Liver (tissue), 8 donors: ENCODE measurements at regions not wholly inside any gene's neighbourhood (a gene's known extent, or its start where the extent isn't known, plus 50 kb on each side); places are given as distances from the start of the nearest gene placed in this dataset.

Source experiments
- DNase-seq: peaks from one replicate; pipeline ENCODE4 v3.0.0-alpha.2; 2017; ENCODE audit warnings: low spot score
- H3K27ac ChIP-seq, 2 donors: one replicate each; pipeline ENCODE4 v1.7.0; 2013; ENCODE audit warnings: inconsistent platforms in 2 of 2, low read length in 2 of 2, control low read depth in 1 of 2, low read depth in 1 of 2, mild to moderate bottlenecking in 1 of 2
- H3K27me3 ChIP-seq, 4 donors: one replicate each; pipeline versions ENCODE4 v1.6.1 to v1.7.0; 2013; ENCODE audit warnings: low read length in 3 of 4, inconsistent platforms in 1 of 4, mild to moderate bottlenecking in 1 of 4, moderate library complexity in 1 of 4; ENCODE audit not compliant: control insufficient read depth in 4 of 4, insufficient read depth in 4 of 4
- H3K36me3 ChIP-seq, 4 donors: one replicate each; pipeline versions ENCODE4 v1.6.1 to v1.7.0; 2013; ENCODE audit warnings: low read length in 3 of 4, mild to moderate bottlenecking in 3 of 4, low read depth in 1 of 4, moderate library complexity in 1 of 4; ENCODE audit not compliant: control insufficient read depth in 4 of 4, insufficient read depth in 3 of 4
- H3K4me1 ChIP-seq, 4 donors: one replicate each; pipeline versions ENCODE4 v1.6.1 to v1.7.0; 2013; ENCODE audit warnings: low read length in 3 of 4, mild to moderate bottlenecking in 3 of 4, moderate library complexity in 1 of 4; ENCODE audit not compliant: control insufficient read depth in 4 of 4, insufficient read depth in 4 of 4
- H3K4me3 ChIP-seq, 3 donors: one replicate each; pipeline versions ENCODE4 v1.6.1 to v1.7.0; 2013; ENCODE audit warnings: low read length in 3 of 3, control low read depth in 1 of 3, low read depth in 1 of 3, mild to moderate bottlenecking in 1 of 3
- H3K9ac ChIP-seq, 2 donors: one replicate each; pipeline ENCODE4 v1.7.0; 2013; ENCODE audit warnings: low read length in 2 of 2, mild to moderate bottlenecking in 2 of 2, moderate library complexity in 2 of 2, control low read depth in 1 of 2, low read depth in 1 of 2
- H3K9me3 ChIP-seq, 4 donors: one replicate each; pipeline versions ENCODE4 v1.6.1 to v1.7.0; 2013; ENCODE audit warnings: low read length in 3 of 4; ENCODE audit not compliant: control insufficient read depth in 4 of 4
- ATF3 ChIP-seq: IDR thresholded peaks from 2 replicates; pipeline ENCODE4 v1.6.1; 2016; ENCODE audit warnings: antibody characterized with exemption
- CTCF ChIP-seq: fragments of 150-350 bp; IDR thresholded peaks from 2 replicates; pipeline ENCODE4 v1.5.1; 2017; ENCODE audit warnings: improper control_type of control experiment, low read depth, low read length; ENCODE audit not compliant: missing input control
- EGR1 ChIP-seq, 2 donors: IDR thresholded peaks; 2 replicates each; pipeline ENCODE4 v1.6.1; 2016 to 2018; ENCODE audit warnings: antibody characterized with exemption in 2 of 2, low read depth in 2 of 2
- FOXA1 ChIP-seq: IDR thresholded peaks from 2 replicates; pipeline ENCODE4 v1.6.1; 2016; ENCODE audit warnings: antibody characterized with exemption
- FOXA2 ChIP-seq: IDR thresholded peaks from 2 replicates; pipeline ENCODE4 v1.6.1; 2016; ENCODE audit warnings: antibody characterized with exemption
- GABPA ChIP-seq, 2 donors: IDR thresholded peaks in 1 of 2; conservative IDR thresholded peaks in 1 of 2; 2 replicates each; pipeline ENCODE4 v1.6.1; 2016; ENCODE audit warnings: antibody characterized with exemption in 2 of 2, mild to moderate bottlenecking in 1 of 2, moderate library complexity in 1 of 2
- HNF4A ChIP-seq, 2 donors: conservative IDR thresholded peaks; 2 replicates each; pipeline ENCODE4 v1.6.1; 2016; ENCODE audit warnings: antibody characterized with exemption in 2 of 2, mild to moderate bottlenecking in 2 of 2
- HNF4G ChIP-seq: IDR thresholded peaks from 2 replicates; pipeline ENCODE4 v1.6.1; 2016; ENCODE audit warnings: antibody characterized with exemption
- JUND ChIP-seq, 2 donors: IDR thresholded peaks; 2 replicates each; pipeline ENCODE4 v1.6.1; 2016; ENCODE audit warnings: antibody characterized with exemption in 2 of 2
- NR2F2 ChIP-seq: IDR thresholded peaks from 2 replicates; pipeline ENCODE4 v1.6.1; 2016; ENCODE audit warnings: antibody characterized with exemption
- RAD21 ChIP-seq, 2 donors: IDR thresholded peaks; 2 replicates each; pipeline ENCODE4 v1.6.1; 2016; ENCODE audit warnings: antibody characterized with exemption in 2 of 2, mild to moderate bottlenecking in 2 of 2
- RXRA ChIP-seq, 2 donors: IDR thresholded peaks; 2 replicates each; pipeline ENCODE4 v1.6.1; 2017 to 2018; ENCODE audit warnings: antibody characterized with exemption in 2 of 2, mild to moderate bottlenecking in 1 of 2
- TAF1 ChIP-seq: conservative IDR thresholded peaks from 2 replicates; pipeline ENCODE4 v1.6.1; 2016; ENCODE audit warnings: antibody characterized with exemption, mild to moderate bottlenecking
- YY1 ChIP-seq: IDR thresholded peaks from 2 replicates; pipeline ENCODE4 v1.6.1; 2016; ENCODE audit warnings: antibody characterized with exemption, mild to moderate bottlenecking
- WGBS: extraction: QIAGEN DNeasy Blood & Tissue Kit; methylation state at CpG from one replicate; pipeline ENCODE4 v1.1.7; 2013; 5-methylcytosine and 5-hydroxymethylcytosine counted together
- TF ChIP-seq, protein P1 (sequence below): IDR thresholded peaks from 2 replicates; pipeline ENCODE4 v1.6.1; 2016; ENCODE audit warnings: antibody characterized with exemption
- TF ChIP-seq, protein P2 (sequence below): IDR thresholded peaks from 2 replicates; pipeline ENCODE4 v1.6.1; 2016; ENCODE audit warnings: antibody characterized with exemption
- donor health status: healthy.
- donor health status: healthy.
- donor health status: healthy.
- donor health status: healthy.
- donor health status: healthy.

GRCh38 chr21:27158967-27159366 is 192.1 kb upstream of the ADAMTS5 start:
- H3K9me3 ChIP-seq: no peaks in the 10 kb centered on the region
- H3K36me3 ChIP-seq: no peaks in the 10 kb centered on the region
- no peak for DNase-seq
- no peaks in the 10 kb centered on the region for H3K4me1 ChIP-seq
- peaks cover 0 to 4% (median 0%) of the 10 kb centered on the region in 4 donors for H3K27me3 ChIP-seq
- TF ChIP-seq ATF3: no peak
- TF ChIP-seq CTCF: no peak
- TF ChIP-seq NR2F2: no peak
- H3K4me3 ChIP-seq: no peak overlapping the region
- H3K9ac ChIP-seq: no peak overlapping the region
- 55% methylated on average over 6 of the region's 6 CpGs for whole genome bisulfite sequencing
- H3K27ac ChIP-seq: no peak overlapping the region

GRCh38 chr21:27157097-27157496 is 190.2 kb upstream of the ADAMTS5 start:
- no peaks in the 10 kb centered on the region for H3K9me3 ChIP-seq
- peaks cover 0 to 4% (median 0%) of the 10 kb centered on the region in 4 donors for H3K27me3 ChIP-seq
- TF ChIP-seq YY1 (no peak), GABPA (IDR thresholded peaks at IDR 0.05 in 1 of 2, conservative IDR thresholded peaks at IDR 0.05 in 1 of 2) (no peak), HNF4G (no peak), TAF1 (no peak), FOXA2 (no peak), NR2F2 (no peak), CTCF (no peak), FOXA1 (no peak), RAD21 (IDR thresholded peaks at IDR 0.05) (no peak), ATF3 (no peak), RXRA (IDR thresholded peaks at IDR 0.05) (no peak), EGR1 (IDR thresholded peaks at IDR 0.05; ENCODE audit: low read depth in 2 of 2) (no peak), JUND (IDR thresholded peaks at IDR 0.05) (no peak), HNF4A (conservative IDR thresholded peaks at IDR 0.05) (no peak)
- TF ChIP-seq, protein P1, sequence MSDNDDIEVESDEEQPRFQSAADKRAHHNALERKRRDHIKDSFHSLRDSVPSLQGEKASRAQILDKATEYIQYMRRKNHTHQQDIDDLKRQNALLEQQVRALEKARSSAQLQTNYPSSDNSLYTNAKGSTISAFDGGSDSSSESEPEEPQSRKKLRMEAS: no peak
- TF ChIP-seq, protein P2, sequence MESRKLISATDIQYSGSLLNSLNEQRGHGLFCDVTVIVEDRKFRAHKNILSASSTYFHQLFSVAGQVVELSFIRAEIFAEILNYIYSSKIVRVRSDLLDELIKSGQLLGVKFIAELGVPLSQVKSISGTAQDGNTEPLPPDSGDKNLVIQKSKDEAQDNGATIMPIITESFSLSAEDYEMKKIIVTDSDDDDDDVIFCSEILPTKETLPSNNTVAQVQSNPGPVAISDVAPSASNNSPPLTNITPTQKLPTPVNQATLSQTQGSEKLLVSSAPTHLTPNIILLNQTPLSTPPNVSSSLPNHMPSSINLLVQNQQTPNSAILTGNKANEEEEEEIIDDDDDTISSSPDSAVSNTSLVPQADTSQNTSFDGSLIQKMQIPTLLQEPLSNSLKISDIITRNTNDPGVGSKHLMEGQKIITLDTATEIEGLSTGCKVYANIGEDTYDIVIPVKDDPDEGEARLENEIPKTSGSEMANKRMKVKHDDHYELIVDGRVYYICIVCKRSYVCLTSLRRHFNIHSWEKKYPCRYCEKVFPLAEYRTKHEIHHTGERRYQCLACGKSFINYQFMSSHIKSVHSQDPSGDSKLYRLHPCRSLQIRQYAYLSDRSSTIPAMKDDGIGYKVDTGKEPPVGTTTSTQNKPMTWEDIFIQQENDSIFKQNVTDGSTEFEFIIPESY: no peak
- WGBS: 64% methylated on average over 7 of the region's 7 CpGs
- no peak overlapping the region for H3K9ac ChIP-seq
- H3K4me3 ChIP-seq: no peak overlapping the region
- no peaks in the 10 kb centered on the region for H3K36me3 ChIP-seq
- no peak for DNase-seq
- no peak overlapping the region for H3K27ac ChIP-seq
- H3K4me1 ChIP-seq: no peaks in the 10 kb centered on the region
